Activated T-cell treated with anti-CD3 and anti-CD28 coated beads, Interleukin-2, amount 50 U/mL, for 24 hours (primary cell): ENCODE measurements at regions not wholly inside any gene's neighbourhood (a gene's known extent, or its start where the extent isn't known, plus 50 kb on each side); places are given as distances from the start of the nearest gene placed in this dataset.
A peak's percentile ranks its signal among the peaks of the same experiment; 100 is the strongest.

Experiments
- DNase-seq: peaks from one replicate; pipeline ENCODE4 v3.0.0-alpha.2; 2020
- H3K27ac Mint-ChIP-seq: 2 replicates; pipeline ENCODE4 v1.8.0; 2020; ENCODE audit warnings: mild to moderate bottlenecking, mixed read lengths
- H3K27me3 Mint-ChIP-seq: 2 replicates; pipeline ENCODE4 v1.8.0; 2020; ENCODE audit warnings: mixed read lengths
- H3K36me3 Mint-ChIP-seq: 2 replicates; pipeline ENCODE4 v1.8.0; 2020; ENCODE audit warnings: low read depth, mixed read lengths
- H3K4me1 Mint-ChIP-seq: 2 replicates; pipeline ENCODE4 v1.8.0; 2020; ENCODE audit warnings: low read depth, mixed read lengths
- H3K4me3 Mint-ChIP-seq: 2 replicates; pipeline ENCODE4 v1.8.0; 2020; ENCODE audit warnings: mild to moderate bottlenecking, moderate library complexity, mixed read lengths
- H3K9me3 Mint-ChIP-seq: 2 replicates; pipeline ENCODE4 v1.8.0; 2020; ENCODE audit warnings: mixed read lengths

- no peak for DNase-seq
- Mint-ChIP-seq H3K9me3 (no peaks in the 10 kb centered on the region), H3K4me3 (no peak overlapping the region)
Observed at GRCh38 chr16:85250609-85251223, 138.4 kb upstream of the CIBAR2 start.

GRCh38 chr16:85251225-85251760 is 139.0 kb upstream of the CIBAR2 start:
- no peak overlapping the region for H3K4me3 Mint-ChIP-seq
- peaks cover 4% of the 10 kb centered on the region for H3K27me3 Mint-ChIP-seq
- H3K36me3 Mint-ChIP-seq = no peaks in the 10 kb centered on the region
- no peaks in the 10 kb centered on the region for H3K9me3 Mint-ChIP-seq
- H3K27ac Mint-ChIP-seq = no peak overlapping the region
- DNase-seq = no peak
- H3K4me1 Mint-ChIP-seq = peaks cover 2% of the 10 kb centered on the region

More at GRCh38 chr16:85250609-85251223, 138.4 kb upstream of the CIBAR2 start:
- no peaks in the 10 kb centered on the region for H3K36me3 Mint-ChIP-seq
- H3K27me3 Mint-ChIP-seq = peaks cover 6% of the 10 kb centered on the region
- H3K27ac Mint-ChIP-seq = no peak overlapping the region
- peaks cover 3% of the 10 kb centered on the region for H3K4me1 Mint-ChIP-seq

- H3K9me3 Mint-ChIP-seq = no peaks in the 10 kb centered on the region
- no peaks in the 10 kb centered on the region for H3K36me3 Mint-ChIP-seq
- peaks cover 2% of the 10 kb centered on the region for H3K4me1 Mint-ChIP-seq
- no peak overlapping the region for H3K4me3 Mint-ChIP-seq
- no peak for DNase-seq
- H3K27ac Mint-ChIP-seq = no peak overlapping the region
- H3K27me3 Mint-ChIP-seq = peaks cover 1% of the 10 kb centered on the region
Observed at GRCh38 chr16:85252014-85252413, 139.7 kb upstream of the CIBAR2 start.

GRCh38 chr16:85252461-85252860 is 140.2 kb upstream of the CIBAR2 start:
- DNase-seq = no peak
- peaks cover under 1% of the 10 kb centered on the region for H3K27me3 Mint-ChIP-seq
- H3K36me3 Mint-ChIP-seq = no peaks in the 10 kb centered on the region
- no peak overlapping the region for H3K27ac Mint-ChIP-seq
- H3K4me1 Mint-ChIP-seq = peaks cover 2% of the 10 kb centered on the region
- no peak overlapping the region for H3K4me3 Mint-ChIP-seq
- no peaks in the 10 kb centered on the region for H3K9me3 Mint-ChIP-seq

- H3K4me3 Mint-ChIP-seq = no peak overlapping the region
- peaks cover 8% of the 10 kb centered on the region for H3K27me3 Mint-ChIP-seq
- H3K27ac Mint-ChIP-seq = no peak overlapping the region
- no peaks in the 10 kb centered on the region for H3K9me3 Mint-ChIP-seq
- H3K36me3 Mint-ChIP-seq = no peaks in the 10 kb centered on the region
- peaks cover 2% of the 10 kb centered on the region for H3K4me1 Mint-ChIP-seq
- peak; percentile 79 for DNase-seq
Observed at GRCh38 chr16:85253084-85253941, 141.0 kb upstream of the CIBAR2 start.

- Mint-ChIP-seq H3K27me3 (peaks cover 12% of the 10 kb centered on the region), H3K9me3 (no peaks in the 10 kb centered on the region), H3K27ac (no peak overlapping the region), H3K4me3 (no peak overlapping the region), H3K36me3 (no peaks in the 10 kb centered on the region), H3K4me1 (peaks cover 2% of the 10 kb centered on the region)
- DNase-seq = no peak
Observed at GRCh38 chr16:85254051-85254450, 141.8 kb upstream of the CIBAR2 start.

- no peaks in the 10 kb centered on the region for H3K36me3 Mint-ChIP-seq
Observed at GRCh38 chr16:85254921-85255320, 142.6 kb upstream of the CIBAR2 start.

GRCh38 chr16:85255777-85256176 is 143.5 kb upstream of the CIBAR2 start:
- H3K4me1 Mint-ChIP-seq = peaks cover 2% of the 10 kb centered on the region
- H3K36me3 Mint-ChIP-seq = no peaks in the 10 kb centered on the region
- no peak overlapping the region for H3K4me3 Mint-ChIP-seq
- no peak overlapping the region for H3K27ac Mint-ChIP-seq
- no peak for DNase-seq
- H3K9me3 Mint-ChIP-seq = no peaks in the 10 kb centered on the region
- peaks cover 19% of the 10 kb centered on the region for H3K27me3 Mint-ChIP-seq

More at GRCh38 chr16:85254921-85255320, 142.6 kb upstream of the CIBAR2 start:
- H3K27me3 Mint-ChIP-seq = peaks cover 19% of the 10 kb centered on the region
- H3K27ac Mint-ChIP-seq = no peak overlapping the region
- no peaks in the 10 kb centered on the region for H3K9me3 Mint-ChIP-seq
- peaks cover 2% of the 10 kb centered on the region for H3K4me1 Mint-ChIP-seq
- no peak overlapping the region for H3K4me3 Mint-ChIP-seq
- no peak for DNase-seq

GRCh38 chr16:85256190-85256739 is 144.0 kb upstream of the CIBAR2 start:
- H3K27me3 Mint-ChIP-seq = peaks cover 23% of the 10 kb centered on the region
- no peak overlapping the region for H3K4me3 Mint-ChIP-seq
- DNase-seq = no peak
- H3K36me3 Mint-ChIP-seq = no peaks in the 10 kb centered on the region
- no peaks in the 10 kb centered on the region for H3K9me3 Mint-ChIP-seq
- H3K4me1 Mint-ChIP-seq = peaks cover 2% of the 10 kb centered on the region
- H3K27ac Mint-ChIP-seq = no peak overlapping the region

- DNase-seq = no peak
- H3K36me3 Mint-ChIP-seq = no peaks in the 10 kb centered on the region
- peaks cover 25% of the 10 kb centered on the region for H3K27me3 Mint-ChIP-seq
- H3K4me1 Mint-ChIP-seq = peaks cover 2% of the 10 kb centered on the region
- H3K4me3 Mint-ChIP-seq = no peak overlapping the region
- H3K9me3 Mint-ChIP-seq = no peaks in the 10 kb centered on the region
- no peak overlapping the region for H3K27ac Mint-ChIP-seq
Observed at GRCh38 chr16:85257483-85257882, 145.2 kb upstream of the CIBAR2 start.

GRCh38 chr16:85258166-85258565 is 145.9 kb upstream of the CIBAR2 start:
- no peaks in the 10 kb centered on the region for H3K9me3 Mint-ChIP-seq
- no peak overlapping the region for H3K4me3 Mint-ChIP-seq
- DNase-seq = no peak
- no peak overlapping the region for H3K27ac Mint-ChIP-seq
- H3K27me3 Mint-ChIP-seq = peaks cover 27% of the 10 kb centered on the region
- H3K4me1 Mint-ChIP-seq = peaks cover 2% of the 10 kb centered on the region
- H3K36me3 Mint-ChIP-seq = no peaks in the 10 kb centered on the region

GRCh38 chr16:85258629-85259028 is 146.4 kb upstream of the CIBAR2 start:
- no peak overlapping the region for H3K27ac Mint-ChIP-seq
- no peak overlapping the region for H3K4me3 Mint-ChIP-seq
- no peaks in the 10 kb centered on the region for H3K36me3 Mint-ChIP-seq
- DNase-seq = no peak
- H3K9me3 Mint-ChIP-seq = no peaks in the 10 kb centered on the region
- H3K4me1 Mint-ChIP-seq = peaks cover 2% of the 10 kb centered on the region
- peaks cover 27% of the 10 kb centered on the region for H3K27me3 Mint-ChIP-seq

GRCh38 chr16:85259115-85259831 is 147.0 kb upstream of the CIBAR2 start:
- DNase-seq = no peak
- Mint-ChIP-seq H3K4me1 (peaks cover 2% of the 10 kb centered on the region), H3K27ac (no peak overlapping the region), H3K36me3 (no peaks in the 10 kb centered on the region), H3K27me3 (peaks cover 27% of the 10 kb centered on the region), H3K9me3 (no peaks in the 10 kb centered on the region), H3K4me3 (no peak overlapping the region)

GRCh38 chr16:85259832-85260167 is 147.5 kb upstream of the CIBAR2 start:
- peaks cover 27% of the 10 kb centered on the region for H3K27me3 Mint-ChIP-seq
- DNase-seq = no peak
- peaks cover 2% of the 10 kb centered on the region for H3K4me1 Mint-ChIP-seq
- H3K27ac Mint-ChIP-seq = no peak overlapping the region
- H3K36me3 Mint-ChIP-seq = no peaks in the 10 kb centered on the region
- H3K9me3 Mint-ChIP-seq = no peaks in the 10 kb centered on the region
- H3K4me3 Mint-ChIP-seq = no peak overlapping the region
